ENCODE measurements at regions not wholly inside any gene's neighbourhood (a gene's known extent, or its start where the extent isn't known, plus 50 kb on each side); places are given as distances from the start of the nearest gene placed in this dataset.
"Not testable (repeated sequence)": the region's sequence is repeated elsewhere in the genome, so short reads cannot be mapped to it uniquely, and the experiment has no call there.

DNA sequence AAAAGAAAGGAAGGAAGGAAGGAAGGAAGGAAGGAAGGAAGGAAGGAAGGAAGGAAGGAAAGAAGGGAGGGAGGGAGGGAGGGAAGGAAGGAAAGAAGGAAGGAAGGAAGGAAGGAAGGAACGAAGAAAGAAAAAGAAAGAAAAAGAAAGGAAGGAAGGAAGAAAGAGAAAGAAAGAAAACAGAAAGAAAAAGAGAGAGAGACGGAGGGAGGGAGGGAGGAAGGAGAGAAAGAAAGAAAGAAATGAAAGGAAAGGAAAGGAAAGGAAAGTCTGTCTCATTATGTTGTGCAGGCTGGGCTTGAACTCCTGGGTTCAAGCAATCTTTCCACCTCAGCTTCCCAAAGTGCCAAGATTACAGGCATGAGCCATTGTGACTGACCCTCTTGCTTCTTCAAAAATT lies 118.9 kb downstream of the ADSS2 start:
- not testable (repeated sequence) for TF ChIP-seq SUZ12 (IDR thresholded peaks at IDR 0.05; ENCODE audit: extremely low read depth, insufficient read depth, insufficient read length); ZNF274 (IDR thresholded peaks at IDR 0.05; ENCODE audit: low read depth, low read length)

Data from NT2/D1 (cell line).